ENCODE measurements at regions not wholly inside any gene's neighbourhood (a gene's known extent, or its start where the extent isn't known, plus 50 kb on each side); places are given as distances from the start of the nearest gene placed in this dataset.
"Not testable (repeated sequence)": the region's sequence is repeated elsewhere in the genome, so short reads cannot be mapped to it uniquely, and the experiment has no call there.

- Histone ChIP-seq H3K9me3 (ENCODE audit: low read length) (no peaks in the 10 kb centered on the region), H3K79me2 (ENCODE audit: low read length) (no peaks in the 10 kb centered on the region), H3K27ac (ENCODE audit: low read length) (no peak overlapping the region), H3K4me1 (ENCODE audit: insufficient read depth, low read length) (no peaks in the 10 kb centered on the region), H3K36me3 (ENCODE audit: low read depth, low read length) (no peaks in the 10 kb centered on the region), H4K20me1 (ENCODE audit: low read length) (no peaks in the 10 kb centered on the region), H2AFZ (ENCODE audit: low read length) (peak overlapping the region; percentile 6; the same call in 1 of the 2 replicates), H3K4me3 (ENCODE audit: low read length) (no peak overlapping the region), H3K9me2 (replicated peaks; ENCODE audit: low read length) (no peaks in the 10 kb centered on the region), H3K4me2 (ENCODE audit: low read length) (peak overlapping the region; percentile 13; the same call in 1 of the 2 replicates), H3F3A (ENCODE audit: low read length, unreplicated experiment) (no peaks in the 10 kb centered on the region), H3K27me3 (ENCODE audit: low read length) (no peaks in the 10 kb centered on the region), H3K9ac (ENCODE audit: low read length) (no peak overlapping the region)
- peak; percentile 97 for ATAC-seq
- DNase-seq = peak; percentile 67
- ChIA-PET CTCF (interaction anchor here (0.5 kb wide), 1 partner anchor 155 kb away, joined by 3 read pairs; no protein-coding TSS in a partner anchor), POLR2A (ENCODE audit: unreplicated experiment) (no interaction called here)
- no TSS peak for BruUV-seq (replicated peaks)
- peak; percentile 70 for TF ChIP-seq CTCF (conservative IDR thresholded peaks at IDR 0.05; ENCODE audit: low read depth, low read length)
- TF ChIP-seq EZH2phosphoT487 (IDR thresholded peaks at IDR 0.05; ENCODE audit: borderline replicate concordance, low read length) = no peak
- TF ChIP-seq EZH2 (IDR thresholded peaks at IDR 0.05; ENCODE audit: low read length, unreplicated experiment) = no peak
- intact Hi-C loops (cut with micrococcal nuclease) = loop anchor here (2.0 to 5.0 kb wide), 4 partner anchors 155 to 1141 kb away; no protein-coding TSS in a partner anchor
These were observed 124.6 kb upstream of the KCNAB1 start for GRCh38 chr3:155995525-155996370.

GRCh38 chr3:155996882-155997281 is 123.5 kb upstream of the KCNAB1 start:
- Histone ChIP-seq H3K9ac (ENCODE audit: low read length) (no peak overlapping the region), H3K36me3 (ENCODE audit: low read depth, low read length) (no peaks in the 10 kb centered on the region), H3K4me2 (ENCODE audit: low read length) (no peak overlapping the region), H3F3A (ENCODE audit: low read length, unreplicated experiment) (no peaks in the 10 kb centered on the region), H3K9me2 (replicated peaks; ENCODE audit: low read length) (no peaks in the 10 kb centered on the region), H3K4me1 (ENCODE audit: insufficient read depth, low read length) (no peaks in the 10 kb centered on the region), H2AFZ (ENCODE audit: low read length) (no peak overlapping the region), H4K20me1 (ENCODE audit: low read length) (no peaks in the 10 kb centered on the region), H3K9me3 (ENCODE audit: low read length) (no peaks in the 10 kb centered on the region), H3K79me2 (ENCODE audit: low read length) (no peaks in the 10 kb centered on the region), H3K27ac (ENCODE audit: low read length) (no peak overlapping the region), H3K4me3 (ENCODE audit: low read length) (no peak overlapping the region), H3K27me3 (ENCODE audit: low read length) (no peaks in the 10 kb centered on the region)
- DNase-seq = no peak
- BruUV-seq (replicated peaks) = no TSS peak
- ATAC-seq = no peak
- POLR2A ChIA-PET (ENCODE audit: unreplicated experiment) = no interaction called here
- CTCF ChIA-PET = no interaction called here
- no peak for TF ChIP-seq EZH2 (IDR thresholded peaks at IDR 0.05; ENCODE audit: low read length, unreplicated experiment)
- intact Hi-C loops (cut with micrococcal nuclease) = loop anchor here (5.0 kb wide), 2 partner anchors 385 to 510 kb away; no protein-coding TSS in a partner anchor

GRCh38 chr3:155998173-155998572 is 122.2 kb upstream of the KCNAB1 start:
- H2AFZ ChIP-seq (ENCODE audit: low read length); H3K4me3 ChIP-seq (ENCODE audit: low read length); ATAC-seq; H3K27ac ChIP-seq (ENCODE audit: low read length); H3K79me2 ChIP-seq (ENCODE audit: low read length); H3K4me2 ChIP-seq (ENCODE audit: low read length); DNase-seq; H3K9me3 ChIP-seq (ENCODE audit: low read length); H4K20me1 ChIP-seq (ENCODE audit: low read length); H3F3A ChIP-seq (ENCODE audit: low read length, unreplicated experiment); H3K9ac ChIP-seq (ENCODE audit: low read length); H3K36me3 ChIP-seq (ENCODE audit: low read depth, low read length); POLR2A ChIA-PET (ENCODE audit: unreplicated experiment); H3K4me1 ChIP-seq (ENCODE audit: insufficient read depth, low read length); H3K9me2 ChIP-seq (replicated peaks; ENCODE audit: low read length); CTCF ChIA-PET; H3K27me3 ChIP-seq (ENCODE audit: low read length); BruUV-seq (replicated peaks): not testable (repeated sequence)
- intact Hi-C loops (cut with micrococcal nuclease) = loop anchor here (5.0 kb wide), 2 partner anchors 384 to 509 kb away; no protein-coding TSS in a partner anchor

Data from PC-3 (cell line).